ENCODE measurements at regions not wholly inside any gene's neighbourhood (a gene's known extent, or its start where the extent isn't known, plus 50 kb on each side); places are given as distances from the start of the nearest gene placed in this dataset.
"Not testable (repeated sequence)": the region's sequence is repeated elsewhere in the genome, so short reads cannot be mapped to it uniquely, and the experiment has no call there.

GRCh38 chr15:31487811-31488436 lies 161.3 kb downstream of the KLF13 start:
- peak; percentile 34 for DNase-seq (ENCODE audit: low spot score)

- peak; percentile 62 for DNase-seq (ENCODE audit: low spot score)
These were observed 162.0 kb downstream of the KLF13 start for GRCh38 chr15:31488437-31489204.

GRCh38 chr15:31489281-31489680 lies 162.6 kb downstream of the KLF13 start:
- DNase-seq (ENCODE audit: low spot score), result no peak

GRCh38 chr15:31489801-31490646 lies 163.4 kb downstream of the KLF13 start:
- peak; percentile 60 for DNase-seq (ENCODE audit: low spot score)

GRCh38 chr15:31494786-31495185 lies 168.2 kb downstream of the KLF13 start:
- no peak for DNase-seq (ENCODE audit: low spot score)

- DNase-seq (ENCODE audit: low spot score), result no peak
These were observed 168.6 kb downstream of the KLF13 start for GRCh38 chr15:31495281-31495680.

GRCh38 chr15:31497838-31498237 lies 171.2 kb downstream of the KLF13 start:
- no peak for DNase-seq (ENCODE audit: low spot score)

GRCh38 chr15:31498329-31498728 lies 171.7 kb downstream of the KLF13 start:
- DNase-seq (ENCODE audit: low spot score), result no peak

- DNase-seq (ENCODE audit: low spot score), result no peak
These were observed 172.1 kb downstream of the KLF13 start for GRCh38 chr15:31498756-31499155.

- no peak for DNase-seq (ENCODE audit: low spot score)
These were observed 172.8 kb downstream of the KLF13 start for GRCh38 chr15:31499236-31499952.

GRCh38 chr15:31499953-31500765 lies 173.5 kb downstream of the KLF13 start:
- DNase-seq (ENCODE audit: low spot score), result no peak

GRCh38 chr15:31500766-31501449 lies 174.3 kb downstream of the KLF13 start:
- no peak for DNase-seq (ENCODE audit: low spot score)

GRCh38 chr15:31501536-31502157 lies 175.0 kb downstream of the KLF13 start:
- no peak for DNase-seq (ENCODE audit: low spot score)

GRCh38 chr15:31502541-31503229 lies 176.1 kb downstream of the KLF13 start:
- no peak for DNase-seq (ENCODE audit: low spot score)

GRCh38 chr15:31503256-31503655 lies 176.6 kb downstream of the KLF13 start:
- no peak for DNase-seq (ENCODE audit: low spot score)

- DNase-seq (ENCODE audit: low spot score), result no peak
These were observed 177.3 kb downstream of the KLF13 start for GRCh38 chr15:31503758-31504461.

- no peak for DNase-seq (ENCODE audit: low spot score)
These were observed 177.8 kb downstream of the KLF13 start for GRCh38 chr15:31504462-31504839.

GRCh38 chr15:31507573-31507972 lies 180.9 kb downstream of the KLF13 start:
- not testable (repeated sequence) for DNase-seq (ENCODE audit: low spot score)

- DNase-seq (ENCODE audit: low spot score), result no peak
These were observed 182.0 kb downstream of the KLF13 start for GRCh38 chr15:31508656-31509055.

Data from activated CD4-positive, alpha-beta T cell treated with anti-CD3 and anti-CD28 coated beads, Interleukin-2, Interleukin-4, amounts not matched to agents 100 ng/mL and 50 ng/mL, durations not matched to agents 16 hours and 8 hours (primary cell).